HG03575 (cell line): ENCODE measurements at regions not wholly inside any gene's neighbourhood (a gene's known extent, or its start where the extent isn't known, plus 50 kb on each side); places are given as distances from the start of the nearest gene placed in this dataset.

Experiments
- ATAC-seq: cut with Tn5 transposase; IDR thresholded peaks from one replicate; pipeline ENCODE4 v1.9.1; 2021; ENCODE audit not compliant: unreplicated experiment, insufficient number of reproducible peaks, low FRiP score; ENCODE audit errors: extremely low read depth

DNA sequence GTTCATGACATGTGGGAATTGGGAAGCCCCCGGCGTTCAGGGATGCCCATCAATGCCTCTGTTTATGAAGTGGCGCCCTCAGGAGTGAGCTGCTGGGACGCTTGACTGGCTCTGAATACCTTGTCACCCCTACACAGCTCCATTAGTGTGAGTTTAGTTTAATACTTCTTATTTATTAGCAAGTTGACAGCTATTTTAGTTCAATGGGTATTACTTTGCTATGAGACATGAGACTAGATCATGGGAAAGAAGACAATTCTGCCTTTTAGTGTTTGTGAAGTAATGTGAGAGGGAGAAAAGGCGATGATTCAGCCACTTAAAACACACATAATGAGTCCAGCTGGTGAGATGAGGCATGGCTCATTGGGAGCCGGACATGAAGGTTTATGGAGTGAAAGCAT, 678.5 kb downstream of the NR2F2 start:
- ATAC-seq = no peak

DNA sequence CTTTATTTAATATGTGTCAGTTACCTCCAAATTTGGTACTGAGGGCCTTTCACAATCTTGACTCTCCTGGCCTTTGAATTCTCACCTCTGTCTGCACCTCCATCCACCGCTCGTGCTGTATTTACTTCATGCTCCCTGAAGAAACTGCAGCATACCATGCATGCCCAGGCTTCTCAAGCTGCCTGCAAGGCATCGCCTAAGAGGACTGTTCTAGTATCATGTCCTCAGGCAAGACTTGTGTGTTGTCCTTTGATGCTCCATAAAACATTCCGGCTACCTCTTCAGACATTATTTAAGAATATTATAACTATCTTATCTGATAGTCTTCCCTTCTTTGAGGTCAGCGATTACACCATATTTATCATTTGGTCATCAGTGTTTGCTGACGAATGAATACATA, 682.5 kb downstream of the NR2F2 start:
- no peak for ATAC-seq

GRCh38 chr15:97013491-97013890, 683.0 kb downstream of the NR2F2 start:
- no peak for ATAC-seq

DNA sequence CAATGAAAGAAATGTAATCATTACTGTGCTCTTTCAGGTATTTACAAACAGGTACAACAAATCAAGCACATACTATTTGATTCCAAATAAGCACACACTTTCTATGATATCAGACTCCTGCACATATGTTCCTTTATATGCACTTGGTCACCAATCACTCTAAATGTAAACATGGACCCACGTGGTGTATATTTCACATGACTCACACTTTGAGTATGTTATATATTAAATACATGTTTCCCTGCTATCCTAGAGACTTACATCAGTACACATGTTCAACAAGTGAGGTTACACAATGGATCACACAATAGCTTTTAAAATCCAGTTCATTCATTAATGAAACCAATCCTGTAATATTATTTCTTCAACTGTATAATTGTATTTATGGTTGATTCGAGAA, 683.5 kb downstream of the NR2F2 start:
- no peak for ATAC-seq

GRCh38 chr15:97023488-97023844, 693.0 kb downstream of the NR2F2 start:
- ATAC-seq = no peak

DNA sequence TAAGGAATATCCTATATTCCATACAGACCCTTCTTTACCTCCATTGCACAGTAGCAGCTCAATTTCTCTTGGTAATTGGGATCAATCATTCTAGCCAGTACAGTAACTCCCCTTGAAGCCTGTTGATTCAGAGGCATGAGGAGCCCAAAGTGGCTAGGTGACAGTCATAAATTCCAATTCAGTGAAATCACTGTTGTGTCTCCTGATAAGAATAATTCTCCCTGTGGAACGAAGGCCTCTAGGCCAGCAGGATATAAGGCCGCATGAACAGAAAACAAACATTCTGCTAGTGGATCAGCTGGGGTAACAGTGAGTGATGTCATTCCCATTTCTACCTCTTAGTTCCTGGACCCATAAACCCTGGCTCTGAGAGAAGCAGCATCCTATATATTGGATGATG, 696.3 kb downstream of the NR2F2 start:
- ATAC-seq = no peak

GRCh38 chr15:97027772-97028171, 697.3 kb downstream of the NR2F2 start:
- no peak for ATAC-seq

GRCh38 chr15:97030251-97030650, 699.8 kb downstream of the NR2F2 start:
- no peak for ATAC-seq

DNA sequence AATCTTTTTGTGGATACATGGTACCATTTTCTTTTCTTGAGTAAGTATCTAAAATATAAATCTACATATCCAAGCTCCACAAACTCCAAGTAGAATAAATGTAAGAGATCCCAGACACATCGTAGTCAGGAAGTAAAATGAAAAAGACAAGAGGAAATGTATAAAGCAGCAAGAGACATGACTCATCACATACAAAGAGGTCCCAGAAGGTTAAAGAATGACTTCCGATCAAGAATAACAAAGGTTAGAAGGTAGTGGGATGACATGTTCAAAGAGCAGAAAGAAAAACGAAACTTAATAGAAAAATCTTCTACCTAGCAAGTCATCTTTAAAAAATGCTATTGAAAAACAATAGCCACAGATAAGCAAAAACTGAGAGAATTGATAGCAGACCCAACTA, 705.8 kb downstream of the NR2F2 start:
- no peak for ATAC-seq

DNA sequence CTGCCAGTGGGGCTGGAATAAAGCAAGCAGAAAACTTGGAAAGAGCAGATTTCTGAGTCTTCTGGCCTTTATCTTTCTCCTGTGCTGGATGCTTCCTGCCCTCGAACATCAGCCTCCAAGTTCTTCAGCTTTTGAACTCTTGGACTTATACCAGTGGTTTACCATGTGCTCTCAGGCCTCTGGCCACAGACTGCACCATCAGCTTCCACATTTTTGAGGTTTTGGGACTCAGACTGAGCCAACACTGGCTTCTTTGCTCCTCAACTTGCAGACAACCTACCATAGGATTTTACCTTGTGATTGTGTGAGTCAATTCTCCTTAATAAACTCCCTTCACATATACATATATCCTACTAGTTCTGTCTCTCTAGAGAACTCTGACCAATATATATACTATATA, 706.6 kb downstream of the NR2F2 start:
- ATAC-seq = no peak

- ATAC-seq = no peak
Measured at GRCh38 chr15:97045666-97046421, 715.3 kb downstream of the NR2F2 start.

- ATAC-seq = no peak
Measured at GRCh38 chr15:97052513-97052912, 722.0 kb downstream of the NR2F2 start.

DNA sequence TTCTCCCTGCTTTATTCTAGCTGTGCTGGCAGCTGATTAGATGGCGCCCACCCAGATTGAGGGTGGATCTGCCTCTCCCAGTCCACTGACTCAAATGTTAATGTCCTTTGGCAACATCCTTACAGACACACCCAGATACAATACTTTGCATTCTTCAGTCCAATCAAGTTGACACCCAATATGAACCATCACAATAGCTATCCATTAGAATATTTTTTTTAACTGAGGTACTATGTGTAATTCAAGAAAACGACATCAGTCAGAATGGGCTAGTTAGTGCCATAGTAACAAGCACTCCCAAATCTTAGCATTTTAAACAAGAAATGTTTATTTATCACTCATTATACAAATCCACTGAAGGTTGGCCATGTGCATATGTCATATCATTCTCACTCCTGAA, 723.1 kb downstream of the NR2F2 start:
- no peak for ATAC-seq

GRCh38 chr15:97057503-97057902, 727.0 kb downstream of the NR2F2 start:
- ATAC-seq = no peak

- ATAC-seq = no peak
Measured at GRCh38 chr15:97059281-97059680, 728.8 kb downstream of the NR2F2 start.

- no peak for ATAC-seq
Measured at GRCh38 chr15:97061392-97061791, 730.9 kb downstream of the NR2F2 start.

- no peak for ATAC-seq
Measured at GRCh38 chr15:97071668-97072067, 741.2 kb downstream of the NR2F2 start.

- no peak for ATAC-seq
Measured at GRCh38 chr15:97072545-97072944, 742.0 kb downstream of the NR2F2 start.

DNA sequence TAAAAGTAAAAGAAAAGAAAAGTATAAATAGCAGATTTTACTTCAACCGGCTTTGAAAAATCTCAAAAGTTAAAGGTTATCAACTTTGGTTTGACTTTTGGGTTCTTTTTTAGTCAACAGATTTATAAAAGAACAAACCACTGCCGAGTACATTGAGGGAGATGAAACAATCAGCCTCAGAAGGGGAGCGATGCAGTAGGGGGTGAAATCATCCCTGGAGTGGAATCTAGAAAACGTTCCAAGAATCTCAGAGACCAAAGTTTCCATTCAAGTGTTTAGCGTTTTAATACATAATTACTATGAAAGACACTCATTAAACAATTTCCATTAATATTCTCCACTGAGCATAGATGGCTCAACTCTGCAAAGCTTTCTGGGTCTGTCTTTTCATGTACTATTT, 745.5 kb downstream of the NR2F2 start:
- no peak for ATAC-seq

- ATAC-seq = no peak
Measured at GRCh38 chr15:97077975-97078374, 747.5 kb downstream of the NR2F2 start.

GRCh38 chr15:97078591-97078990, 748.1 kb downstream of the NR2F2 start:
- ATAC-seq = no peak
